Limb (tissue), 2 donors: ENCODE measurements at regions not wholly inside any gene's neighbourhood (a gene's known extent, or its start where the extent isn't known, plus 50 kb on each side); places are given as distances from the start of the nearest gene placed in this dataset.
A peak's percentile ranks its signal among the peaks of the same experiment; 100 is the strongest.

Experiments
- DNase-seq, 2 donors: peaks; one replicate each; pipeline ENCODE4 v3.0.0-alpha.2; 2016; ENCODE audit errors: extremely low spot score in 2 of 2

- DNase-seq: peak in 1 of 2 donors; percentile 29
These were observed 842.8 kb upstream of the COBL start for GRCh38 chr7:52159421-52159820.

- DNase-seq: no peak
These were observed 837.8 kb upstream of the COBL start for GRCh38 chr7:52154382-52154781.

GRCh38 chr7:52151559-52151958, 835.0 kb upstream of the COBL start:
- no peak for DNase-seq

GRCh38 chr7:52150952-52151351, 834.3 kb upstream of the COBL start:
- DNase-seq: no peak

GRCh38 chr7:52146871-52147634, 830.4 kb upstream of the COBL start:
- no peak for DNase-seq

- DNase-seq: no peak
These were observed 826.6 kb upstream of the COBL start for GRCh38 chr7:52143219-52143618.

- no peak for DNase-seq
These were observed 824.2 kb upstream of the COBL start for GRCh38 chr7:52140851-52141250.

GRCh38 chr7:52135403-52135802, 818.8 kb upstream of the COBL start:
- DNase-seq: no peak

GRCh38 chr7:52129278-52129677, 812.7 kb upstream of the COBL start:
- no peak for DNase-seq

- no peak for DNase-seq
These were observed 804.3 kb upstream of the COBL start for GRCh38 chr7:52120912-52121311.

GRCh38 chr7:52119537-52119936, 802.9 kb upstream of the COBL start:
- no peak for DNase-seq

- DNase-seq: no peak
These were observed 797.9 kb upstream of the COBL start for GRCh38 chr7:52114509-52114908.

- no peak for DNase-seq
These were observed 797.4 kb upstream of the COBL start for GRCh38 chr7:52114056-52114455.

- DNase-seq: no peak
These were observed 790.7 kb upstream of the COBL start for GRCh38 chr7:52107355-52107754.

GRCh38 chr7:52095861-52096260, 779.3 kb upstream of the COBL start:
- no peak for DNase-seq

- no peak for DNase-seq
These were observed 775.4 kb upstream of the COBL start for GRCh38 chr7:52091996-52092395.

GRCh38 chr7:52091101-52091500, 774.5 kb upstream of the COBL start:
- no peak for DNase-seq

GRCh38 chr7:52088008-52088901, 771.6 kb upstream of the COBL start:
- peak; percentile 27 to 72 for DNase-seq

GRCh38 chr7:52085610-52086009, 769.0 kb upstream of the COBL start:
- DNase-seq: no peak

GRCh38 chr7:52080493-52080892, 763.9 kb upstream of the COBL start:
- DNase-seq: no peak

GRCh38 chr7:52079726-52080125, 763.1 kb upstream of the COBL start:
- DNase-seq: no peak

- no peak for DNase-seq
These were observed 761.0 kb upstream of the COBL start for GRCh38 chr7:52077571-52077970.

GRCh38 chr7:52074912-52075311, 758.3 kb upstream of the COBL start:
- DNase-seq: no peak
